HFFc6 (cell line): ENCODE measurements at regions not wholly inside any gene's neighbourhood (a gene's known extent, or its start where the extent isn't known, plus 50 kb on each side); places are given as distances from the start of the nearest gene placed in this dataset. TPM values are rescaled to one million over a fixed set of nuclear protein-coding genes. Genes with fewer than 3 reads are reported as not detected.
A peak's percentile ranks its signal among the peaks of the same experiment; 100 is the strongest.

Experiments
- DNase-seq: peaks from one replicate; pipeline ENCODE4 v3.0.0-alpha.2; 2018
- H3K27ac Mint-ChIP-seq: 2 replicates; pipeline ENCODE4 v1.8.0; 2020; ENCODE audit warnings: mild to moderate bottlenecking, mixed read lengths
- H3K27me3 Mint-ChIP-seq: 2 replicates; pipeline ENCODE4 v1.8.0; 2021; ENCODE audit warnings: mild to moderate bottlenecking, moderate library complexity, mixed read lengths; ENCODE audit not compliant: insufficient read depth
- H3K36me3 Mint-ChIP-seq: 2 replicates; pipeline ENCODE4 v1.8.0; 2021; ENCODE audit warnings: low read depth, mixed read lengths
- H3K4me1 Mint-ChIP-seq: 2 replicates; pipeline ENCODE4 v1.8.0; 2020; ENCODE audit warnings: low read depth, mixed read lengths
- H3K4me3 Mint-ChIP-seq: 2 replicates; pipeline ENCODE4 v1.8.0; 2020; ENCODE audit warnings: mild to moderate bottlenecking, moderate library complexity, mixed read lengths
- H3K9me3 Mint-ChIP-seq: 2 replicates; pipeline ENCODE4 v1.8.0; 2020; ENCODE audit warnings: mild to moderate bottlenecking, mixed read lengths
- CTCF ChIP-seq: fragments of 200-600 bp; sonication (generic); IDR thresholded peaks from 2 replicates; pipeline ENCODE4 v1.5.0; 2021; ENCODE audit warnings: antibody characterized with exemption, mild to moderate bottlenecking
- microRNA-seq: library from miRNA; unstranded; fragments of <30 nt; microRNA quantifications from one replicate; pipeline ENCODE4, GENCODE V29; 2019

GRCh38 chr13:99617474-99618255 lies 116.4 kb downstream of the TM9SF2 start:
- Mint-ChIP-seq H3K9me3 (no peaks in the 10 kb centered on the region), H3K27me3 (peaks cover 2% of the 10 kb centered on the region; the same call in 1 of the 2 replicates), H3K36me3 (no peaks in the 10 kb centered on the region), H3K27ac (no peak overlapping the region), H3K4me1 (peaks cover 7% of the 10 kb centered on the region; the same call in 1 of the 2 replicates), H3K4me3 (no peak overlapping the region; the same call in 1 of the 2 replicates)
- DNase-seq, result peak; percentile 41
- TF ChIP-seq CTCF, result peak; percentile 85

- TF ChIP-seq CTCF, result peak; percentile 49
- Mint-ChIP-seq H3K4me3 (no peak overlapping the region), H3K36me3 (no peaks in the 10 kb centered on the region), H3K27me3 (peaks cover 5% of the 10 kb centered on the region; the same call in 1 of the 2 replicates), H3K9me3 (no peaks in the 10 kb centered on the region), H3K27ac (no peak overlapping the region), H3K4me1 (peaks cover 7% of the 10 kb centered on the region)
- peak; percentile 16 for DNase-seq
Measured at GRCh38 chr13:99614465-99614885, 113.2 kb downstream of the TM9SF2 start.

Small RNAs in the stretch of these regions (microRNA-seq; reads per million reads assigned to microRNA genes)
- gene MIR4306, result not detected
